NB4 (cell line): ENCODE measurements at regions not wholly inside any gene's neighbourhood (a gene's known extent, or its start where the extent isn't known, plus 50 kb on each side); places are given as distances from the start of the nearest gene placed in this dataset.

ENCODE experiments used
- MYC ChIP-seq: IDR thresholded peaks from 2 replicates; pipeline ENCODE4 v1.6.1; 2011; ENCODE audit warnings: low read depth, low read length
- POLR2A ChIP-seq: IDR thresholded peaks from 2 replicates; pipeline ENCODE4 v1.6.1; 2011; ENCODE audit warnings: mild to moderate bottlenecking; ENCODE audit not compliant: insufficient read length; ENCODE audit errors: extremely low read depth
- TF ChIP-seq, protein P1 (sequence below): IDR thresholded peaks from one replicate; pipeline ENCODE4 v1.5.1; 2012; ENCODE audit warnings: low read depth, low read length
- TF ChIP-seq, protein P2 (sequence below): IDR thresholded peaks from 2 replicates; pipeline ENCODE4 v1.6.1; 2011; ENCODE audit warnings: low read depth, low read length

DNA sequence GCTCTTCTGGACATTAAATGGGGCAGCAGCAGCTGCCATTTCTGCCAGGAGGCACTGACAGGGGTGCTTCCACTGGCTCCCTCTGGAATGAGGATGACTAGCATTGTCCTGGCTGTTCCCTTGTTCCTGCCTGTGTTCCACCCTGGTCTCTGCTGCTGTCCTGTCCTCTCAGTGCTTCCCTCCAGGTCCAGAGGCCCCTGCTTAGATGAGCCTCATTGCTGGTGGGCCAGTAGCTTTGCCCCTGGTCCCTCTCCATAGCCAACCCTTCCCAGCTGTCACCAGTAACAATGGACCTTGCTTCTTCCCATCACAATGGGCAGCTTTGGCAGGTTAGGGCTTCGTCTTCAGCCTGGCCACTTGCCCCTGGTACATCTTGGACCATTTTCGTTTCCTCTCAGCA is 561.1 kb downstream of the TCERG1L start:
- TF ChIP-seq, protein P1, sequence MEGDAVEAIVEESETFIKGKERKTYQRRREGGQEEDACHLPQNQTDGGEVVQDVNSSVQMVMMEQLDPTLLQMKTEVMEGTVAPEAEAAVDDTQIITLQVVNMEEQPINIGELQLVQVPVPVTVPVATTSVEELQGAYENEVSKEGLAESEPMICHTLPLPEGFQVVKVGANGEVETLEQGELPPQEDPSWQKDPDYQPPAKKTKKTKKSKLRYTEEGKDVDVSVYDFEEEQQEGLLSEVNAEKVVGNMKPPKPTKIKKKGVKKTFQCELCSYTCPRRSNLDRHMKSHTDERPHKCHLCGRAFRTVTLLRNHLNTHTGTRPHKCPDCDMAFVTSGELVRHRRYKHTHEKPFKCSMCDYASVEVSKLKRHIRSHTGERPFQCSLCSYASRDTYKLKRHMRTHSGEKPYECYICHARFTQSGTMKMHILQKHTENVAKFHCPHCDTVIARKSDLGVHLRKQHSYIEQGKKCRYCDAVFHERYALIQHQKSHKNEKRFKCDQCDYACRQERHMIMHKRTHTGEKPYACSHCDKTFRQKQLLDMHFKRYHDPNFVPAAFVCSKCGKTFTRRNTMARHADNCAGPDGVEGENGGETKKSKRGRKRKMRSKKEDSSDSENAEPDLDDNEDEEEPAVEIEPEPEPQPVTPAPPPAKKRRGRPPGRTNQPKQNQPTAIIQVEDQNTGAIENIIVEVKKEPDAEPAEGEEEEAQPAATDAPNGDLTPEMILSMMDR, result no peak
- TF ChIP-seq, protein P2, sequence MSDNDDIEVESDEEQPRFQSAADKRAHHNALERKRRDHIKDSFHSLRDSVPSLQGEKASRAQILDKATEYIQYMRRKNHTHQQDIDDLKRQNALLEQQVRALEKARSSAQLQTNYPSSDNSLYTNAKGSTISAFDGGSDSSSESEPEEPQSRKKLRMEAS, result no peak
- no peak for TF ChIP-seq POLR2A
- no peak for TF ChIP-seq MYC
